Right ventricle myocardium superior (tissue), 1 donor: ENCODE measurements at regions not wholly inside any gene's neighbourhood (a gene's known extent, or its start where the extent isn't known, plus 50 kb on each side); places are given as distances from the start of the nearest gene placed in this dataset.

ENCODE experiments used
- ATAC-seq: fragments of 200-7000 bp; cut with Tn5 transposase; one replicate; pipeline ENCODE4 v1.9.1; 2020; ENCODE audit warnings: mild to moderate bottlenecking; ENCODE audit not compliant: poor library complexity
- DNase-seq: peaks from one replicate; pipeline ENCODE4 v3.0.0-alpha.2; 2020
- intact Hi-C: fragments of 100-400 bp; cut with DNase I; formaldehyde crosslinking; loops from one replicate; pipeline ENCODE4 v1.11.2; 2022
- donor health status: DM: no; HTN: yes; CAD: no; lungs with severe emphysema.

DNA sequence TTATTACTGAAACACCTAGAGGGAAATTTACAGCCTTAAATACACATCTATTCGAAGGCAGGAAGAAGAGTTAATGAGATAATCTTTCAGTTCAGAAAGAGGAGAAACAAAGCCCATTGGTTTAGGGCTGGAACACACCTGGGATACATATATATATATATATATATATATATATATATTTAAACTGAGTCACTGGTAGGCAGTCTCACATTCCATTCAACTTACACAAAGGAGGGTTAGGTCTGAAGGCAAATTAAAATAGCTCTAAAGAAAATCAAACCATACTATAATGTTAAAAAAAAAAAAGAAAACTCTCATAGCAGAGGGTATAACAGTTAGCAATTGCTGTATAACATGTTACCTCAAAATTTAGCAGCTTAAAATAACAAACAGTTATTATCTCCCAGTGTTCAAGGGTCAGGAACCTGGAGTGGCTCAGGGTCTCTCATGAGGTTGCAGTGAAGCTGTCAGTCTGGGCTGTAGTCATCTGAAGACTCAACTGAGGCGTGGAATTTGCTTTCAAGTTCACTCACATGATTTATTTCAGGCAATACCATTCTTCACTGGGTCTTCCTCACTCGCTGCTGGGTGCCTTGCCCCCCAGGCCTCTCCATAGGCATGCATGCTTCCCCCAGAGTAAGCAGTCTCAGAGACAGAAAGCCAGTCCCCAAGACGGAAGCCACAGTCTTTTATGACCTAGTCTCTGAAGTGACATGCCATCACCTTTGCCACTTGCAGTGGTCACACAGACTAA lies 332.8 kb downstream of the NSG2 start:
- no peak for DNase-seq
- intact Hi-C loops: no loop called here
- ATAC-seq: no peak

DNA sequence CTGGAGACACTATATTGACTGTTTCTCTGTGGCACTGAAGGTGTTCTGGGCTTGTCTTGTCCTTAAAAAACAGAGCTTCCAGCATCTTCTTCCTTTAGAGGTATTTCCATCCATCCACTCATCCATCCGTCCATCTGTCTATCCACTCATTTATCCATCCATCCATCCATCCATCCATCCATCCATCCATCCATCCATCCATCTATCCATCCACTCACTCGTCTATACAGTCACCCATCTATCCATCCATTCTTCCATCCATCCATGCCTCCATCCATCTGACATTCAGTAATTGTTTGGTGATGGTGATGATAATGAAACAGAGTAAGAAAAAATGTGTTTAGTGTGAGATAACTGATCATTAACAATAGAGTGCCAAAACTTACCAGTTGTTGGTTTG lies 334.8 kb downstream of the NSG2 start:
- ATAC-seq: no peak
- intact Hi-C loops: no loop called here
- DNase-seq: no peak

DNA sequence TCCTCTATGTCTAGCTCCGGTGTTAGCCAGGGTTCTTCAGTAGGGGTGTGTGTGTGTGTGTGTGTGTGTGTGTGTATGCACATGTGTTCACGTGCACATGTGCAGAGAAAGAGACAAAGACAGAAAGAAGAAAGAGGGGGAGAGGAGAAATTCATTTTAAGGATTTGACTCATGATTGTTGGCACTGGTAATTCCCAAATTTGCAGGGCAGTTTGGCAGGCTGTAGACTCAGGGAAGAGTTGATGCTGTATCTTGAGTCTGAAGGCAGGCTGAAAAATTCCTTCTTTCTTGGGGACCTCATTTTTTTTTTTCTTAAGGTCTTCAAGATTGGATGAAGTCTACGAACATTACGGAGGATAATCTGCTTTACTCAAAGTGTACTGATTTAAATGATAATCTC lies 335.7 kb downstream of the NSG2 start:
- intact Hi-C loops: no loop called here

GRCh38 chr5:174383210-174384167 lies 338.0 kb downstream of the NSG2 start:
- intact Hi-C loops: no loop called here
- ATAC-seq (no peak), DNase-seq (no peak)

More for the DNA sequence above, 335.7 kb downstream of the NSG2 start:
- ATAC-seq: no peak
- no peak for DNase-seq

DNA sequence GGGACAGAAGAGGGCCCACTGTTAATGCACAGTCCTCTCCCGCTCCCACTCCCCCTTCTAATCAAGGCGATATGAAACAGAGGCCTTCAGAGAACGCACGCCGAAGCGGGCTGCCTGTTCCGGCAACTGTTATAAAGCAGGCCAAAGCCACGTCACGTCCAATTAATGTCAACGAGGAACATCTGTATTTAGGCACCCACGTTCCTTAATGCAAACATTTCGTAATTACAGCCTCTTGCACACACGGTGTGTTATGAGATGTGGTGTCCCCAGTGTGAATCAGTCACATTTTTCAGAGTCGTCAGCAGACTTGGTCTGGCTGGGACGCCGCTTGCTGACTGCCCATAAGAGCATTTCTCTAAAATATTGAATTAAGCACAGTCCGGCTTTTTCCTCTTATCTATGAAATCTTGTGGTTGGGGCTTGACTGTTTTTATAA lies 339.0 kb downstream of the NSG2 start:
- DNase-seq: no peak
- peak; percentile 36 for ATAC-seq
- intact Hi-C loops: no loop called here

DNA sequence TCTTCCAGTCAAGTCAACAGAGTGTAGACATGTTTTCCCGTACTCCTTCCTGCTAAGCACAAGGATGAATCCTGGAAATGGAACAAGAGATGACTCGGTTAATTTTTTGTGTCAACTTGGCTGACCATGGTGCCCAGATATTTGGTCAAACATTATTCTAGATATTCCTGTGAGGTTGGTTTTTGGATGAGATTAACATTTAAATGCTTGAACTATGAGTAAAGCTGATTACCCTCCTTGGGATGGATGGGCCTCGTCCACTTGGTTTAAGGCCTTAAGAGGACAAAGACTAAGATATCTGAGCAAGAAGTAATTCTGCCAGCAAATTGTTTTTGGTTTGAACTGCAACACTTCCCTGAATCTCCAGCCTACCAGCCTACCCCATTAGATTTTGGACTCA lies 338.1 kb upstream of the MSX2 start:
- intact Hi-C loops: no loop called here
- ATAC-seq (no peak), DNase-seq (no peak)

DNA sequence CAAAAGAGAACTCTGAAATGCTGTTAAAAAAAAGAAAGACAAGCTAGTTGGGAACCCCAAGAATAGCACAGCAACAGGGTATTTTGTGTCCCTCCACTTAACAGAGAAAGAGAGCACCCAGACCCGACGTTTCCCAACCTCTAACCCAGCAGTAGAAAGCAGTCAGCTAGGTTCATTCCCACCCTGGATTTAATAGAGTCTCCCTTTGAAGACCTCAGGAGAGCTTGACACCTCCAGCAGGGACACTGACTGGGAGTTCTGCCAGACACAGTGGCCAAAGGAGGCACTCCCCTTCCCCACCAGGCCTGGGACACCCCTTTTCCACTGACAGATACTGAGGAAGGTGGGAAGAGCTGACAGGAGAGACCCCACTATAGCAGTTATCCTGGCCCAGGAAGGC lies 337.5 kb upstream of the MSX2 start:
- intact Hi-C loops: no loop called here
- no peak for ATAC-seq

DNA sequence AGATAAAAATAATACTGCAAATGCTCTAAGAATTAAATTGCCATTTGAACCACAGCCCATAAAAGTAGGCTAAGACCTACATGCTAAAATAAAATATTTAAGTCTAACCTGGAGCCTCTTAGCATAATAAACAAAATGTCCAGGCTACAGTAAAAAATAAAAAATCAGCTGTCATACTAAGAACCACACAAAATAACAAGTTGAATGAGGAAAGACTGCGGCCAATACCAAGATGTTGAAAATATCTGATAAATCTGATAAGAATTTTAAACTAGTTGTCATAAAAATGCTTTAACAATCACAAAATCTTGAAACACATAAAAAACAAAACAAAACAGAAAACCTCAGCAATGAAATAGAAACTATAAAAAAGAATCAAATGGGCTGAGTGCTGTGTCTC lies 336.9 kb upstream of the MSX2 start:
- DNase-seq (no peak), ATAC-seq (no peak)
- intact Hi-C loops: no loop called here

More for the DNA sequence above, 337.5 kb upstream of the MSX2 start:
- no peak for DNase-seq

GRCh38 chr5:174392892-174393291 lies 331.5 kb upstream of the MSX2 start:
- intact Hi-C loops: no loop called here
- no peak for ATAC-seq
- no peak for DNase-seq

DNA sequence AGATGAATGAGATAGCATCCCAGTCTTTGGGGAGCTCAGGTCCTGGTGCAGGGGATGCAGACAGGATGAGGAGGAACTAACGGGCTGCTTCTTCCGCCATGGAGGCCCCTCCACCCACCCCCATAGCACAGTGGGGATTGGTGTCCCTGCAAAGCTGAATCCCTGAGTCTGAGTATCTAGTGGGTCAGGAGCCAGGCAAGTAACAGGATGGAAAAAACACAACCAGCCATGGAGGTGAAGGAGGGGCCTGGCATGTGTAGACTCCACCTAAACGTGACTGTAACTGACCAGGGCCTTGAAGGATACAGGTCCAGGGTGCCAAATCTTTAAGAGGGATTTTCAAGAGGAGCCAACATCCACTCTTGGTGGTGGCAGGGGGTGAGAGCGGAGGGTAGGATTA lies 327.8 kb upstream of the MSX2 start:
- intact Hi-C loops: no loop called here
- no peak for ATAC-seq
- DNase-seq: no peak

DNA sequence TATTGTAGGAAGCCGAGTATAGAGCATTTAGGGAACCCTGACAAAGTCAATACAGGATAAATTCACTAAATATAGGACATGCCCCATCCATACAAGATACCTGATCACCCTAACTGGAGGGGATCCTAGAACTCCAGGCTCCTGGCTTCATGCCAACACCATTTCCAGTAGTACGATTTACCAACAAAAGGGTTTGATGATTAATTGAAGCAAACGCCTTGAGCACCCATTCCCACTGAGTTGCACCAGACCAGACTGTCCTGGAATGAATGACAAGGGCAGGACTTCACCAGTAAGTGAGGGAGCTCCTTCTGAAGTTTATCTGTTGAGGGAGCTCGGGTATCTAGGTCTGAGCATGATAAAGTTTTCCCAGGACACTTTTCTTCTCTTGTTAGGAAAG lies 327.2 kb upstream of the MSX2 start:
- DNase-seq: no peak
- intact Hi-C loops: no loop called here
- no peak for ATAC-seq

- DNase-seq (no peak), ATAC-seq (no peak)
- intact Hi-C loops: no loop called here
Measured at GRCh38 chr5:174398171-174398570, 326.2 kb upstream of the MSX2 start.

DNA sequence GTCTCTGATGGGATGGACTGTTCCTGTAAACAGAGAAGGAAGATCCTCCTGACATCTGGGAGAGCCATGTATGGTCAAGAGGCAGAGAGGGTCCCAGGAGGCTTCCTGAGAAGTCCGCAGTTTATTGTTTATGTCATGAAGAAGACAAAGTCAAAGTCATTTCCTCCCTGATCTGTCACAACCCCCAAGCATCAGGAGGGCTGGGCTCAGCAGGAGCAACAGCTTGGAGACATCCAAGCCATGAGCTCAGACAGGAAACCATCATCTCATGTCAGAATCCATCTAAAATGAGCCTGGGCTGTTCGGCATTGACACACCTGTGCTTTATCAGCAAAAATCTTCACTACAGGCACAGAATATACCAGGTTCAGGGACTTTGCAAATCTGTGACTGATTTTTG lies 325.0 kb upstream of the MSX2 start:
- intact Hi-C loops: no loop called here
- ATAC-seq (no peak), DNase-seq (no peak)

GRCh38 chr5:174400461-174400860 lies 323.9 kb upstream of the MSX2 start:
- ATAC-seq (no peak), DNase-seq (no peak)
- intact Hi-C loops: no loop called here

DNA sequence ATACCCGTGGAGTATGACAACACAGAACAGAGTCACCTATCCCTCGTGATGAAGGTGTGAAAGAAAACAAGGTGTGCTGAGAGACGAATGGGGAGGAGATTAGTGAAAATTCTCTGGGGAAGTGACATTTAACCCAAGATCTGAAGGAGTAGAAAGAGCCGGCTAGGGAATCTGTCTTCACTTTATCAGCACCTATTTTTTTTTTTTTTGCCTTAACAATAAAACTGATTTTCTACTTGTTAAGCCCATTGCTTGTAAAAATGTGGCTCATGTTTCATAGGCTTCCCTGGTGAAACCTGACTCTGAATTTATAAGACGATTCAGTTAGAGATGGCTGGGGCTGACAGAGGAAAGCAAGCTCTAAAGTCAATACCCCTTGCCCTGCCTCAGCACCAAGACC lies 322.6 kb upstream of the MSX2 start:
- DNase-seq (no peak), ATAC-seq (no peak)
- intact Hi-C loops: no loop called here

DNA sequence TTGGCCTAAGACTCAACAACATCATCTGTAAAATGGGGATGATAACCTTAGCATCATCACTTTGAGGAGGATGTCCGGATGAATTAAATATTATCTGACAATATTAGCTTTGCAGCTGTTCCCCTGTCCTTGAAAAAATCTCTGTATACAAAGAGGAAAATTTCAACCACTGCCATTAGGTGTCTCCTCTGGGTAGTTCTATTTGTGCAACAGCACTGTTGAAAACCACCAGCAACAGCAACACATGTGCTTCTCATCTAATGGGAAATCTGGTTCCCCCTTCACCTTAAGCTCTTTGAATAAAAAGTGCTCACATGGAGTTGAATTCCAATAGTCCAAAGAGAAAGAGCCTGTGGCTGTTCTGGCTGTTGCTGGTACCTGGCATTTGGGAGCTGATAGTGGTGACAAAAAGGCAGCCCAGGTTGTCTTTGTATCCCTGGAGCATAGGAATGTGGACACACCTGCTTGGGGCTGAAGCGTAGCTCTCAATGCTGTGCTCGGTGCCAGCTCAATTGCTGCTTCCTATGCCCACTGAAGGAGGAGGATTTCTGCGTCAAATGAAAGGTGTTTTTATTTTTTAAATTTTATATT lies 322.1 kb upstream of the MSX2 start:
- ATAC-seq (no peak), DNase-seq (no peak)
- intact Hi-C loops: no loop called here

DNA sequence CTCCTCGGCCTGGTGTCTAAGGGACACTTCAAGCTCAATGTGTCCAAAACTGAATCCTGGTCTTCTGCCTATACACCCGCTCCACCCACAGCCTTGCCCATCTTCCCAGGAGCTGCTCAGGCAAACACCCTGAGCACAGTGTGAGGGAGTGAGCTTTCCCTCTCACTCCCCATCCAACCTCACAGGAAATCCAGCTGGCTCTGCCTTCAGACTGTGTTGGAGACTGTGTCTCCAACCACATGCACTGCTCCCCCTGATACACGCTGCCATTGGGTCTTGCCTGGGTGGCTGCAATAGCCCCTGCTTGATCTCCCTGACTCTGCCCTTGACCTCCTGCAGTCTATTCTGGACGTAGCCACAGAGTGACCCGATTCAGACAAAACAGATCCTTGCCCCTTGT lies 319.5 kb upstream of the MSX2 start:
- ATAC-seq: no peak
- intact Hi-C loops: no loop called here
- no peak for DNase-seq

DNA sequence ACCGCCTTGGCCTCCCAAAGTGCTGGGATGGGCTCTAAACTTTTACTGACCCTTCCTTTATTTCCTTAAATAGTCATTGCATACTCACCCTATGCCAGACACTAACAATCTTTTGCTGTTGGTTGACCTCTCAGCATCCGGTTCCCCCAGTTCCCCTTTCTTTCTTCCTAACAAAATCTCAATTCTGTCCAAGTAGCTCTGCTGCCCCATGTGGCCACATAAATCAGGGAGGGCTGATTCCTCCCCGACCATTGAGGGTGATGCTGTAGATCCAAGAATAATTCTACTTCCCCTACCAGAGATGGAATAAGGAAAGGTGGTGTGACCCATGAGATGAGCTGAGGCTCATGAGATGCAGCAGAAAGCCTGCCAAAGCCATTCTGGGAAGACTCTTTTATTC lies 315.3 kb upstream of the MSX2 start:
- DNase-seq (no peak), ATAC-seq (no peak)
- intact Hi-C loops: no loop called here

DNA sequence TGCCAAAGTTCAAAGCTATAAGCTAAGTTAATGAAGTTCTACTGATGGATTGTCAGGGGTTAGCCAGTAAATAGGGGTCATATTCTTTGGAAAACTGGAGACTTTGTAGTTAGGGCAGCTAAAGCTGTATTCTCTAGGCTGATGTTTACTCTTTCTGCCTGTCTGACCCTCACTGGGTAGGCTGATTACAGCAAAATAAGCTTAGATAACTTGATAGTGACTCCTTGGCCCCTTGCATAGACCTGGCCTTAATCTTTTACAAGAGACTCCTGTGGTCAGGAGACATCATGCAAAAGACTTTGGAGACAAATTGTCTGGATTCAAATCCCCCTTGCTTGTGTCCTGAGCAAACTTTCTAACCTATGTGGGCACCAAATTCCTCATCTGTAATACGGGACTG lies 314.4 kb upstream of the MSX2 start:
- ATAC-seq (no peak), DNase-seq (no peak)
- intact Hi-C loops: no loop called here
